Spinal cord (tissue), 9 donors: ENCODE measurements at regions not wholly inside any gene's neighbourhood (a gene's known extent, or its start where the extent isn't known, plus 50 kb on each side); places are given as distances from the start of the nearest gene placed in this dataset.
"Not testable (repeated sequence)": the region's sequence is repeated elsewhere in the genome, so short reads cannot be mapped to it uniquely, and the experiment has no call there.

ENCODE experiments used
- DNase-seq, 6 donors: peaks; one replicate each; pipeline versions ENCODE4 v3.0.0 to v3.0.0-alpha.2; 2013 to 2015; ENCODE audit warnings: low spot score in 6 of 6, low read depth in 4 of 6
- H3K27ac ChIP-seq: one replicate; pipeline ENCODE4 v1.5.1; 2013; ENCODE audit warnings: low read depth, low read length, control low read depth
- H3K27me3 ChIP-seq: one replicate; pipeline ENCODE4 v1.6.1; 2013; ENCODE audit warnings: low read length; ENCODE audit not compliant: control insufficient read depth, insufficient read depth
- H3K36me3 ChIP-seq: one replicate; pipeline ENCODE4 v1.6.1; 2013; ENCODE audit warnings: low read length; ENCODE audit not compliant: control insufficient read depth, insufficient read depth
- H3K4me1 ChIP-seq: one replicate; pipeline ENCODE4 v1.6.1; 2013; ENCODE audit warnings: low read length; ENCODE audit not compliant: control insufficient read depth, insufficient read depth
- H3K4me3 ChIP-seq: one replicate; pipeline ENCODE4 v1.5.1; 2013; ENCODE audit warnings: low read depth, low read length, control low read depth
- H3K9me3 ChIP-seq: one replicate; pipeline ENCODE4 v1.6.1; 2013; ENCODE audit warnings: low read length; ENCODE audit not compliant: control insufficient read depth, insufficient read depth
- WGBS: methylation state at CpG from one replicate; pipeline ENCODE4 v1.1.5; 2013; ENCODE audit warnings: missing lambda C conversion rate; ENCODE audit not compliant: insufficient coverage; 5-methylcytosine and 5-hydroxymethylcytosine counted together
- donor health status: healthy.

DNA sequence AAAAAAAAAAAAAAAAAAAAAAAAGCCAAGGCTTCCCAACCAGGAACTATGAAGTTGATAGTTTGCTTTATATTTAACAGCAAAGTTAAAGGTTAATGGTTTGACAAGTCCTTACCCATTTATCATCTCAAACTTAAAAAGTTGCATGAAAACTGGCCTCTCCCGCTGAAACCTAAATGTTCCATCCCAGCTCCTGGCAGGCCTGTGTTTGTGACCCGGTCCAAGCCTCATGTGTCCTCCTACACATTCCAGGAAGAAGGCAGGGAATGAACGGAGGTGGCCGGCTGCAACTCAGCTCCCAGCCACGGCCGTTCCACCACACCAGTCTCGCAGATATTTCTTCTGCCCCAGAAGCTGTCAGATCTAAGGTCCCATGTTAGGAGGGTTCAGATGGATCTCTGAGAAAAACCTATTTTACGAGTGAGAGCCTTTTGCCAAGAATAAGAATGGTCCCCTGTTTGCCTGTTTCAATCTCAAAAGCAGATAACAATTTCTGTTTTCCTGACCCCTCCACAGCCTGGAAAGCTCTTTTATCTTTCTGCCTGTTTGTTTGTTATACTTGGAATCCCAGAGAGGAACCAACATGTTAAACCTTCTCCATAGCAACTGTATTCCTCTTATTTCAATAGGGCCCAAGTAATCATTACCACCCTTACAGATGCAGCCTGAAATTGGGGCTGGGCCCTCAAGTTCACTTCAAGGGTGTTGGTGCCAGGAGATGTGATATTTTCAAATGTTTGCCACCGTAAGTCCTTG, 56.5 kb downstream of the KCTD12 start:
- no peaks in the 10 kb centered on the region for H3K36me3 ChIP-seq
- peaks cover 6% of the 10 kb centered on the region for H3K4me1 ChIP-seq
- peak in 2 of 6 donors; percentile 14 to 41 for DNase-seq
- H3K9me3 ChIP-seq, result no peaks in the 10 kb centered on the region
- peak overlapping the region; percentile 29 for H3K27ac ChIP-seq
- WGBS, result 18% methylated on average over 2 of the region's 9 CpGs
- H3K4me3 ChIP-seq, result no peak overlapping the region
- no peaks in the 10 kb centered on the region for H3K27me3 ChIP-seq

DNA sequence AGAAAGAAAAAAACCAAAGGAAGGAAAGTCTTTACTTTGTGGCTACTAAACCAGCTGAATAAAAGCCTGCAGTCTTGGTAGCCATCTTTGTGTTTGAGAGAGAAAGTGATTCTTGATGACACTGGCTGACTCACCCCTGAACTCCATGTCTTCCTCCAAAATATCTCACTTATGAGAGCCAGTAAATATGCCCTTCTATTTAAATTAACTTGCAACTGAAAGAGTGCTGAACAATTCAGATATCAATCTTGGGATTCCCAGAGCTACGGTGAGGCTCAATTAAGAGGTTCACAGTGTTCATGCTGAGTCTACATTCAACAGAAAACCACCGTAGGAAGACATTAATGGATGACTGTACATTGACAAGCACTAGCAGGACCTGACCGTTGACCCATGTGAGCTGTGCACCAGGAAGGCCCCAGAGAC, 57.9 kb downstream of the KCTD12 start:
- Histone ChIP-seq H3K27me3 (no peaks in the 10 kb centered on the region), H3K4me3 (no peak overlapping the region), H3K4me1 (peaks cover 6% of the 10 kb centered on the region), H3K9me3 (no peaks in the 10 kb centered on the region), H3K27ac (no peak overlapping the region), H3K36me3 (no peaks in the 10 kb centered on the region)
- 40% methylated on average over 3 of the region's 3 CpGs for whole genome bisulfite sequencing
- DNase-seq, result no peak

DNA sequence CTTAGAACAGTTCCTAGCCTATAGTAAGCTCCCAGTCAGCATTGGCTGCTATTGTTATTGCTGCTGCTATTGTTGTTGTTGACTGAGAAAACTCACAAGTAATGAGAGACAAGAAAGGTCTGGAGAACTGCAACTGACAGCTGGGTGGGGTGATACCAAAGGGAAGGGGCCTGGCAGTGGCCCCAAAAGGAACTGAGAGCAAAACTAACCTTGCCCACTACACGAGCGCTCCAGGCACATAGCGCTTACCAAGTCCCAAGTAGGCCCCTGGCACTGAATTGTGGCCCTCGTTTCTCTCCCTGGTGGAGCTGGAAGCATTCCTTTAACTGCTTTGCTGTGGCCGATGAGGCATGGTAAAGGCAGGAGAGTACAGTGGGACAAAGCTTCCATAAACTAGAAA, 59.7 kb downstream of the KCTD12 start:
- H3K4me1 ChIP-seq, result peaks cover 6% of the 10 kb centered on the region
- WGBS, result 96% methylated on average over 5 of the region's 5 CpGs
- H3K27me3 ChIP-seq, result no peaks in the 10 kb centered on the region
- H3K36me3 ChIP-seq, result no peaks in the 10 kb centered on the region
- H3K27ac ChIP-seq, result no peak overlapping the region
- no peak for DNase-seq
- no peak overlapping the region for H3K4me3 ChIP-seq
- H3K9me3 ChIP-seq, result no peaks in the 10 kb centered on the region

- Histone ChIP-seq H3K4me3 (no peak overlapping the region), H3K27me3 (no peaks in the 10 kb centered on the region), H3K4me1 (peaks cover under 1% of the 10 kb centered on the region), H3K27ac (no peak overlapping the region), H3K36me3 (no peaks in the 10 kb centered on the region), H3K9me3 (no peaks in the 10 kb centered on the region)
- DNase-seq, result no peak
- WGBS, result 46% methylated on average over 1 of the region's 1 CpG
Observed at GRCh38 chr13:76825430-76825829, 60.8 kb downstream of the KCTD12 start.

DNA sequence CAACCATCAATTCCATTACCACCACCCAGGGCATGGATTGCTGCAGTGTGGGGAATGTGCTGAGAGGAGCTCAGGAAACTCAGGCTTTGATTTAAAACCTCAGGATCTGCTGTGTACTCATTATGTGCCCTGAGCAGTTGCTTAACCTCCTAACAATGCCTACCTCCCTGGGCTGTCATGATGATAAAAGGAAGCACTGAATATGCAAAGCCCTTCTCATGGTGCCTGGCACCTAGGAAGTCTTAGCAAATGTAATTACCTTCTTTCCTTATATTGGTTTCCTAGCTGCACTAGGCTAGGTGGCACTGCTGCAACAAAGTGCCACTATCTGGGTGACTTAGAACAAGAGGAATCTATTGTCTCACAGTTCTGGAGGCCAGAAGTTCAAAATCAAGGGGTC, 62.2 kb downstream of the KCTD12 start:
- Histone ChIP-seq H3K4me1 (no peaks in the 10 kb centered on the region), H3K27me3 (no peaks in the 10 kb centered on the region), H3K36me3 (no peaks in the 10 kb centered on the region), H3K4me3 (no peak overlapping the region), H3K9me3 (no peaks in the 10 kb centered on the region), H3K27ac (no peak overlapping the region)
- no peak for DNase-seq

DNA sequence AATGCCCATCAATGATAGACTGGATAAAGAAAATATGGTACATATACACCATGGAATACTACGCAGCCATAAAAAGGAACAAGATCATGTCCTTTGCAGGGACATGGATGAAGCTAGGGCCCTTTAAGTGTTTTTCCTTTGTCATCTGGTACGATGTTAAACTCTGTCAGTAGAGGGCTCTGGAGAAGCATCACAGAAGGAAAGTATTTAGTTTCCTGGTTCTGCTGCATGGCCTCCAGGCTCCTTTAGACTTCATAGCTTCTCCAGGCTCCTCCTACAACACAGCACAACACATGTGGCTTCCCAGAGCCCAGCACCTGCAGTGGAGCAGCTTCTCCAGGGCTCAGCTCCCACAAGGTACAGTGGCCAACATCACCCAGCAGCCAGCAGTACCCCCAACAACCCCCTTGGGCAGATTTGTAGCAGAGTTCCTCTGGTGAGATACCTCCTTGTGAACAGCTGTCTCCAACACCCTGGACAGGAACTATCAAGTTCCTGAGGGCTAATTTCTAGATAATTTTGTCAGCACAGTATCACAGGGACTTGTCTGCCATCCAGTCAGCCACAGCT, 63.4 kb downstream of the KCTD12 start:
- H3K4me3 ChIP-seq, result no peak overlapping the region
- H3K4me1 ChIP-seq, result no peaks in the 10 kb centered on the region
- no peaks in the 10 kb centered on the region for H3K27me3 ChIP-seq
- no peaks in the 10 kb centered on the region for H3K9me3 ChIP-seq
- DNase-seq, result no peak
- no peaks in the 10 kb centered on the region for H3K36me3 ChIP-seq
- no peak overlapping the region for H3K27ac ChIP-seq
- no CpG with 5 or more reads among the region's 2 CpGs for WGBS

GRCh38 chr13:76821222-76821621, 65.0 kb downstream of the KCTD12 start:
- no CpG with 5 or more reads among the region's 1 CpG for WGBS
- H3K4me1 ChIP-seq, H3K27ac ChIP-seq: not testable (repeated sequence)

GRCh38 chr13:76820759-76821158, 65.4 kb downstream of the KCTD12 start:
- Histone ChIP-seq H3K36me3 (no peaks in the 10 kb centered on the region), H3K27me3 (no peaks in the 10 kb centered on the region), H3K27ac (no peak overlapping the region), H3K4me3 (no peak overlapping the region), H3K4me1 (no peaks in the 10 kb centered on the region), H3K9me3 (no peaks in the 10 kb centered on the region)
- WGBS, result 91% methylated on average over 4 of the region's 4 CpGs
- DNase-seq, result peak in 1 of 6 donors; percentile 43

More at GRCh38 chr13:76821222-76821621, 65.0 kb downstream of the KCTD12 start:
- not testable (repeated sequence) for H3K9me3 ChIP-seq, H3K27me3 ChIP-seq, DNase-seq, H3K4me3 ChIP-seq, H3K36me3 ChIP-seq

- Histone ChIP-seq H3K4me1 (peaks cover 3% of the 10 kb centered on the region), H3K9me3 (no peaks in the 10 kb centered on the region), H3K4me3 (no peak overlapping the region), H3K27me3 (no peaks in the 10 kb centered on the region), H3K36me3 (no peaks in the 10 kb centered on the region), H3K27ac (no peak overlapping the region)
- no peak for DNase-seq
- 80% methylated on average over 4 of the region's 5 CpGs for WGBS
Observed at GRCh38 chr13:76816394-76816793, 69.8 kb downstream of the KCTD12 start.

DNA sequence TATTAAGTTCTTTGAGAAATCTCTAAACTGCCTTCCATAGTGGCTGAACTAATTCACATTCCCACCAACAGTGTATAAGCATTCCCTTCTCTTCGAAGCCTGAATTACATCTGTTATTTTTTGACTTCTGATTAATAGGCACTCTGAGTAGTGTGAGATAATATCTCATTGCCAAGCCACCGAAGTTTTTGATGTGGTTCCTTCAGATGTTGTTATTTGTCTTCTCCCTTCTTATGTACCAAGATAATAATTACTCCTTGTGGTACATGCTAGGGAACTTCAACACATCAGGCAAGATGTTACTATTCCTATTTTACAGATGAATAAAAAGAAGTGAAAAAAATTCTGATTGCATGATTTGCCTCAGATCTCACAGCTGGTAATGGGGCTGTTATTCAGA, 70.9 kb downstream of the KCTD12 start:
- Histone ChIP-seq H3K4me1 (peaks cover 3% of the 10 kb centered on the region), H3K27me3 (no peaks in the 10 kb centered on the region), H3K27ac (no peak overlapping the region), H3K4me3 (no peak overlapping the region), H3K36me3 (no peaks in the 10 kb centered on the region), H3K9me3 (no peaks in the 10 kb centered on the region)
- WGBS, result no CpG with 5 or more reads among the region's 2 CpGs
- no peak for DNase-seq
